Glutamatergic neuron (in vitro differentiated cells): ENCODE measurements at regions not wholly inside any gene's neighbourhood (a gene's known extent, or its start where the extent isn't known, plus 50 kb on each side); places are given as distances from the start of the nearest gene placed in this dataset.

Source experiments
- DNase-seq: peaks from one replicate; pipeline ENCODE4 v3.0.0; 2022
- H3K27ac Mint-ChIP-seq: one replicate; pipeline ENCODE4 v1.8.0; 2020; ENCODE audit warnings: mild to moderate bottlenecking, mixed read lengths, inconsistent platforms; ENCODE audit not compliant: unreplicated experiment
- H3K27me3 Mint-ChIP-seq: one replicate; pipeline ENCODE4 v1.8.0; 2020; ENCODE audit warnings: mild to moderate bottlenecking, moderate library complexity, mixed read lengths, inconsistent platforms; ENCODE audit not compliant: unreplicated experiment
- H3K36me3 Mint-ChIP-seq: one replicate; pipeline ENCODE4 v1.8.0; 2020; ENCODE audit warnings: mild to moderate bottlenecking, mixed read lengths, inconsistent platforms; ENCODE audit not compliant: unreplicated experiment
- H3K4me1 Mint-ChIP-seq: one replicate; pipeline ENCODE4 v1.8.0; 2020; ENCODE audit warnings: mild to moderate bottlenecking, low read depth, mixed read lengths, inconsistent platforms; ENCODE audit not compliant: unreplicated experiment
- H3K4me3 Mint-ChIP-seq: one replicate; pipeline ENCODE4 v1.8.0; 2020; ENCODE audit warnings: mild to moderate bottlenecking, mixed read lengths, inconsistent platforms; ENCODE audit not compliant: unreplicated experiment
- H3K9me3 Mint-ChIP-seq: one replicate; pipeline ENCODE4 v1.8.0; 2020; ENCODE audit warnings: mild to moderate bottlenecking, moderate library complexity, mixed read lengths, inconsistent platforms; ENCODE audit not compliant: unreplicated experiment
- CTCF ChIP-seq: fragments of 200-600 bp; sonication (generic); IDR thresholded peaks from one replicate; pipeline ENCODE4 v1.5.0; 2021; ENCODE audit not compliant: partially characterized antibody, unreplicated experiment

DNA sequence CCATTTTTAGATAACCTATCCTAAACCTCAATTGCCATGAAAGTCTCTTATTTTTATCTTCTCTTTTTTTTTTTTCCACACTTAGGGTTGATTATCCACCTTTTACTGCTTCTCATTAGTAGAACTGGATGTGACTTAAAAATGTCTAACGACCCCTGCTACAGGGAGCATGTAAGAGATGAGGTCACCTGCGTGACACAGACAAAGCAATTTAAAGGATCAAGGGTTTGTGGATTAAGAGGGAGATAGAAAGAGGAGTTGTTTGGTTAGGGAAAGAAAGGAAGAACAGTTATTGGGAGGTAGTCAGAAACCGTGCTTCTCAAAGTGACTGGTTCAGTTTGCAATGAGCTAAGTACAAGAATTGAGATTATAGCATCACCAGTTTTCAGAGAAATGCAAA is 239.1 kb downstream of the ALX1 start:
- Mint-ChIP-seq H3K27ac (no peak overlapping the region), H3K27me3 (no peaks in the 10 kb centered on the region), H3K36me3 (no peaks in the 10 kb centered on the region), H3K9me3 (no peaks in the 10 kb centered on the region), H3K4me3 (no peak overlapping the region), H3K4me1 (no peaks in the 10 kb centered on the region)
- DNase-seq = no peak
- no peak for TF ChIP-seq CTCF

DNA sequence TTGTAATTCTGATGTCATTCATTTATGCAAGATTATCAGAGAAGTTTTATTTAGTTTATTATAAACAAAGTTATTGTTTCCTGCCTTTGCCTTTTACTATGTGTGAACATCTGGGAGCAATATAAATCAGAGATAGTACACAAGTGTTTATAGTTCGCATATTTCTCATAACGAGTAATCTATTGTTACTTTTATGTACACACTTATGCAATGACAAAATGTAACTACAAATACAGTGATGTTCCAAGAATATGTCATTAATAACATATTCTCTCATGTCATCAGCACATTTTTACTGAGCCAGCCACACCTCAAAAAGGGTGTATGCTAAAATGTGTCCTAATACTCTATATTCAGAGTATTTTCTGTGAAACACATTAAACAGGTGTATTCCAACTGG is 243.2 kb downstream of the ALX1 start:
- H3K27me3 Mint-ChIP-seq = no peaks in the 10 kb centered on the region
- no peaks in the 10 kb centered on the region for H3K4me1 Mint-ChIP-seq
- no peak overlapping the region for H3K4me3 Mint-ChIP-seq
- H3K36me3 Mint-ChIP-seq = no peaks in the 10 kb centered on the region
- no peak for TF ChIP-seq CTCF
- H3K27ac Mint-ChIP-seq = no peak overlapping the region
- H3K9me3 Mint-ChIP-seq = no peaks in the 10 kb centered on the region
- no peak for DNase-seq

DNA sequence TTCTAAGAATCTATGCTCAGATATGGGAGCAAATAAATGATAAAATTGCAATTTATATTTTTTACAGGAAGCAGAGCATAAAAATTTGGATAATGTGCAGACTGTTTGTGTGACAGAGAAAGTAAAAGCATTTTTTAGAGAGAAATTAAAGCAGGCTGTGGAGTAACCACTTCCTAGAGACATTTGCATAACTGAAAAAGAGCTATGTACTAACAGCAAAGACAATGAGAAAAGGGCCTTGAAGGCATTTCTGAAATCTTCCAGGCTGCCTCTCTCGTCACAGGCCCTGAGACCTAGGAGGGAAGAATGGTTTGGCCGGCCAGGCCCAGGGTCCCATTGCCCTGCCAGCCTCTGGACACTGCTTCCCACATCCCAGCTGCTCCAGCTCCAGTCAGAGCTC is 247.2 kb downstream of the ALX1 start:
- Mint-ChIP-seq H3K27ac (no peak overlapping the region), H3K27me3 (no peaks in the 10 kb centered on the region), H3K9me3 (no peaks in the 10 kb centered on the region), H3K4me1 (no peaks in the 10 kb centered on the region), H3K4me3 (no peak overlapping the region), H3K36me3 (no peaks in the 10 kb centered on the region)
- DNase-seq = no peak
- no peak for TF ChIP-seq CTCF

DNA sequence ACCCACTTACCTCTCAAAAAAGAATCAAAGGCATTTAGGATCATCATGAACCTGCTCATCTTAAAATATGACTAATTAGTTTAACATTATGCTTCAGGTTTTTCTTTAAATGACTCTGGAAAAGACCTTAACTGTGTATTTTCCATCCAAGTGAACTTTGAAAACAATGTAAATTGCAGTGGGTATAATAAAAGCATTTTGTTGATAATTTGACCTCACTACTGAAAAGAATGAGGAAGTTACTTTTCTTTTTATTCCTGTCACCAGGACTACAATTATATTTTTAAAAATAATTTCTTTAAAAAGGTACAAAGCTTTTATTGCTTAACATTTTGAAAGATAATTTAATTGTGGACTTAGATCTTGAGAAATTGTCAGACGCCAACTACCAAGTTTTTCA is 249.9 kb downstream of the ALX1 start:
- Mint-ChIP-seq H3K27me3 (no peaks in the 10 kb centered on the region), H3K4me3 (no peak overlapping the region), H3K4me1 (no peaks in the 10 kb centered on the region), H3K36me3 (no peaks in the 10 kb centered on the region), H3K9me3 (no peaks in the 10 kb centered on the region), H3K27ac (no peak overlapping the region)
- no peak for DNase-seq
- TF ChIP-seq CTCF = no peak

- Mint-ChIP-seq H3K9me3 (no peaks in the 10 kb centered on the region), H3K27ac (no peak overlapping the region), H3K27me3 (no peaks in the 10 kb centered on the region), H3K36me3 (no peaks in the 10 kb centered on the region), H3K4me1 (no peaks in the 10 kb centered on the region), H3K4me3 (no peak overlapping the region)
- TF ChIP-seq CTCF = no peak
- DNase-seq = no peak
Observed at GRCh38 chr12:85530456-85530855, 250.4 kb downstream of the ALX1 start.
